GM12878 (cell line): ENCODE measurements at regions not wholly inside any gene's neighbourhood (a gene's known extent, or its start where the extent isn't known, plus 50 kb on each side); places are given as distances from the start of the nearest gene placed in this dataset.

Experiments
- ATAC-seq: fragments of 200-7000 bp; cut with Tn5 transposase; 3 replicates; pipeline ENCODE4 v1.9.1; 2020; ENCODE audit warnings: mild to moderate bottlenecking, moderate library complexity
- BruUV-seq: library from RNA; stranded (reverse); fragments of 400-500 nt; replicated peaks from 2 replicates; lab custom pipeline; 2021; lab: Mats Ljungman, UMichigan
- CTCF ChIA-PET: fragments of 300-600 bp; sonication (Branson Sonifier 250); formaldehyde crosslinking; extraction: SDS; loops from one replicate; lab custom pipeline; 2021; ENCODE audit warnings: inconsistent platforms; lab: Yijun Ruan, JAX
- POLR2A ChIA-PET: fragments of 350-600 bp; formaldehyde crosslinking; extraction: SDS; loops from one replicate; lab custom pipeline; 2021; ENCODE audit warnings: inconsistent platforms; lab: Charles Lee
- RAD21 ChIA-PET: fragments of 300-600 bp; sonication (Branson Sonifier 250); formaldehyde crosslinking; loops from one replicate; lab custom pipeline; 2023; ENCODE audit warnings: antibody characterized with exemption; ENCODE audit not compliant: unreplicated experiment; lab: Charles Lee
- SMC1A ChIA-PET: fragments of 300-600 bp; sonication (Branson Sonifier 250); formaldehyde crosslinking; loops from one replicate; lab custom pipeline; 2023; ENCODE audit not compliant: unreplicated experiment, uncharacterized antibody; lab: Charles Lee
- DNase-seq: peaks from one replicate; pipeline ENCODE4 v3.0.0-alpha.2; 2011; ENCODE audit warnings: low read depth, low spot score
- FAIRE-seq: peaks from 3 replicates; lab custom pipeline; 2011; peaks lifted over from hg19 to GRCh38; lab: Jason Lieb, UNC
- H2AFZ ChIP-seq: 2 replicates; pipeline ENCODE4 v1.6.0; 2011; ENCODE audit warnings: low read depth, low read length, control low read depth; ENCODE audit not compliant: control insufficient read depth
- H3K27ac ChIP-seq: 2 replicates; pipeline ENCODE4 v1.5.1; 2011; ENCODE audit warnings: control low read depth; ENCODE audit not compliant: control insufficient read depth, insufficient read depth
- H3K27me3 ChIP-seq, 2 experiments: replicated peaks in 1 of 2; 2 replicates each; pipeline versions ENCODE4 v1.6.0 to v1.6.1; 2011; ENCODE audit warnings: low read length in 1 of 2; ENCODE audit not compliant: control insufficient read depth in 2 of 2, insufficient read depth in 2 of 2
- H3K36me3 ChIP-seq, 2 experiments: 2 replicates each; pipeline ENCODE4 v1.5.1; 2011; ENCODE audit warnings: low read length in 1 of 2; ENCODE audit not compliant: control insufficient read depth in 2 of 2, insufficient read depth in 2 of 2
- H3K4me1 ChIP-seq: 2 replicates; pipeline ENCODE4 v1.6.1; 2011; ENCODE audit warnings: mild to moderate bottlenecking, low read length, moderate library complexity, mixed read lengths; ENCODE audit not compliant: control insufficient read depth, insufficient read depth
- H3K4me2 ChIP-seq: 2 replicates; pipeline ENCODE4 v1.6.0; 2011; ENCODE audit warnings: control low read depth; ENCODE audit not compliant: control insufficient read depth, insufficient read depth
- H3K4me3 ChIP-seq: fragments of 200-600 bp; sonication (generic); 2 replicates; pipeline ENCODE4 v1.5.1; 2016
- H3K79me2 ChIP-seq: 2 replicates; pipeline ENCODE4 v1.6.0; 2011; ENCODE audit warnings: low read length; ENCODE audit not compliant: control insufficient read depth, insufficient read depth
- H3K9ac ChIP-seq: 2 replicates; pipeline ENCODE4 v1.8.0; 2011; ENCODE audit warnings: low read length, control low read depth, mixed read lengths; ENCODE audit not compliant: control insufficient read depth, insufficient read depth
- H3K9me3 ChIP-seq: replicated peaks from 3 replicates; pipeline ENCODE4 v1.5.1; 2011; ENCODE audit warnings: mild to moderate bottlenecking, low read length; ENCODE audit not compliant: control insufficient read depth, insufficient read depth
- H4K20me1 ChIP-seq: 2 replicates; pipeline ENCODE4 v1.6.0; 2011; ENCODE audit not compliant: control insufficient read depth, insufficient read depth
- EED ChIP-seq: sonication (generic); IDR thresholded peaks from 2 replicates; pipeline ENCODE4 v1.6.1; 2016; ENCODE audit warnings: antibody characterized with exemption, low read depth
- FOXM1 ChIP-seq: IDR thresholded peaks from 2 replicates; pipeline ENCODE4 v1.6.1; 2012; ENCODE audit warnings: low read depth, mild to moderate bottlenecking, inconsistent platforms, low read length, moderate library complexity
- IKZF2 ChIP-seq, 2 experiments: fragments of 450-650 bp; IDR thresholded peaks; 2 replicates each; pipeline ENCODE4 v1.6.1; 2017; ENCODE audit warnings: mild to moderate bottlenecking in 2 of 2, moderate library complexity in 2 of 2
- MLLT1 ChIP-seq: fragments of 450-650 bp; IDR thresholded peaks from 2 replicates; pipeline ENCODE4 v1.6.1; 2016; ENCODE audit warnings: mild to moderate bottlenecking
- NFIC ChIP-seq: IDR thresholded peaks from 2 replicates; pipeline ENCODE4 v1.6.1; 2012; ENCODE audit warnings: low read depth, mild to moderate bottlenecking, inconsistent platforms, low read length, moderate library complexity
- PAX8 ChIP-seq: fragments of 450-650 bp; IDR thresholded peaks from 2 replicates; pipeline ENCODE4 v1.6.1; 2017; ENCODE audit warnings: mild to moderate bottlenecking, moderate library complexity
- POLR2A ChIP-seq: IDR thresholded peaks from 2 replicates; pipeline ENCODE4 v1.6.1; 2011; ENCODE audit warnings: low read depth, mild to moderate bottlenecking, low read length
- POLR2AphosphoS2 ChIP-seq: IDR thresholded peaks from 2 replicates; pipeline ENCODE4 v1.6.1; 2011; ENCODE audit warnings: low read depth, mild to moderate bottlenecking, low read length, improper control_type of control experiment, moderate library complexity
- SMARCA5 ChIP-seq: fragments of 450-650 bp; IDR thresholded peaks from 2 replicates; pipeline ENCODE4 v1.6.1; 2017; ENCODE audit warnings: mild to moderate bottlenecking
- WGBS: methylation state at CpG from one replicate; pipeline ENCODE4 v1.1.6; 2016; ENCODE audit warnings: low lambda C conversion rate; ENCODE audit not compliant: insufficient replicate concordance, insufficient coverage; ENCODE audit errors: missing lambda C conversion rate; 5-methylcytosine and 5-hydroxymethylcytosine counted together
- in situ Hi-C: fragments of 300-500 bp; cut with MboI; formaldehyde crosslinking; loops from 9 replicates; pipeline ENCODE4 v1.14.3; 2018; ENCODE audit warnings: mixed read lengths
- intact Hi-C: fragments of 100-400 bp; cut with micrococcal nuclease; formaldehyde crosslinking; loops from one replicate; pipeline ENCODE4 v1.14.2; 2022; ENCODE audit not compliant: unreplicated experiment

DNA sequence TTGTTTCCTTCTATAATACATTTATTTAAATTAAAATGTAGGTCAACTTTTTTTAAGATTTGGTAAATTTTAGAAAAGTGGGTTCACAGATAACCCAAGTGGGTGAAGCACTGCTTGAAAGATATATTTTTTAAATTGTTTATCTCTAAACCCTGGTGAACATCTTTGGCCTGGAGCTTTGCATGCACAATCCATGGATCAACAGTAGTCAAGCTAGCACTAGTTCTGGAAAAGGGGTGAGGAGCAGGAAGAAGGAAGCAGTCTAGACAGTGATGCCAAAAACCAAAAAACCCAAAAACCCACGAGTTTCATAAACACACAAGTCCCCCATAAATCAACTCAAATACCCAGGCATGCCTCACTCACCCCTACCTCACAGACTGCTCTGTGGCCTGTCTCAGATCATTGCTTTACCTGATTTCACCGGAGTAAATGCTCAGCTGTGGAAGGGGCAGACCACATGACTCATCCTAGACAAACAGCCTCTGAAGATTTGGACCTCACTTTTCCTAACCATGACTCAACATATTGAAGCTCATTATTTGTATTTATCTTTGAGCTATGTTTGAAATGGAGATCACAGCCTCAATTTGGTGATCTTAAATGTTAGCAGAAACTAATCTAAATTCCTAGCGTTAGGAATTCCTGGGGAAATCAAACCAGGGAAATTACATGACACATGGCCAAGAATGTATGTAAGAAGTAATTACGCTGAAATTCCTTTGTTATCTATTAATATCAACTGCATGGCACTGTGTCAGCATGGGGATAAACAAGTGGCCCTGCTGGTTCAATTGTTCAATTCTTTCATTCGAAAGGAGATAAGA is 149.6 kb downstream of the ZNF608 start (continued):
- TF ChIP-seq POLR2A (no peak), NFIC (no peak), FOXM1 (no peak)

DNA sequence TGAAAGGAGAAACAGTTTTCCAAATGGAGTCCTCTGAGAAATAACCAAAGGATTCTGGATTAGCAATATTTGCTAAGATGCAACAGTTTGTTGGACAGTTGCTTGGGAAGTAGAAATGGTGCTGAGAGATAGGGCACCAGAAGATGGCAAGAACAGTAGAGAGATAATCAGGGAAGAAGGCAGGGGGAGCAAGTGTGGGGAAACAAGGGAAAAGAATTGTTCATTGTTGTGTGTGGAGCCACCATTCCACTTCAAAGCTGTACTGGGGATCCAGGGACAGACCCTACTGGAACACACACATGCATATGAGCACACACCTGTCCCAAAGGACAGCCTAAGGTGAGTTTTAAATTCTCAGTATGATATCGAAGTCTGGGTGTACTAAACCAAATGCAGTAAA is 152.5 kb downstream of the ZNF608 start:
- no peak overlapping the region for H3K9ac ChIP-seq
- no peaks in the 10 kb centered on the region for H3K36me3 ChIP-seq
- in situ Hi-C loops: no loop called here
- no TSS peak for BruUV-seq
- CTCF ChIA-PET: no interaction called here
- H2AFZ ChIP-seq: no peak overlapping the region
- ATAC-seq: no peak
- no peak for TF ChIP-seq SMARCA5
- TF ChIP-seq MLLT1: no peak
- TF ChIP-seq PAX8: no peak
- no peak for TF ChIP-seq POLR2AphosphoS2
- no peak for TF ChIP-seq EED
- no peak for TF ChIP-seq POLR2A
- TF ChIP-seq IKZF2 (IDR thresholded peaks at IDR 0.05): no peak
- TF ChIP-seq, all 136 proteins: peak for 0
- Histone ChIP-seq H3K4me3 (no peak overlapping the region), H3K4me1 (no peaks in the 10 kb centered on the region), H3K79me2 (no peaks in the 10 kb centered on the region), H3K27me3 (no peaks in the 10 kb centered on the region; a peak in 2 of 4 replicates), H4K20me1 (no peaks in the 10 kb centered on the region), H3K27ac (no peak overlapping the region), H3K9me3 (no peaks in the 10 kb centered on the region; the same call in 2 of the 3 replicates), H3K4me2 (no peak overlapping the region)
- no peak for DNase-seq
- ChIA-PET RAD21 (no interaction called here), SMC1A (interaction anchor here (0.7 kb wide), 1 partner anchor 666 kb away, joined by 3 read pairs; no protein-coding TSS in a partner anchor), POLR2A (no interaction called here)
- 19% methylated on average over 1 of the region's 1 CpG for WGBS
- intact Hi-C loops: no loop called here
- no peak for FAIRE-seq
